ENCODE measurements at regions not wholly inside any gene's neighbourhood (a gene's known extent, or its start where the extent isn't known, plus 50 kb on each side); places are given as distances from the start of the nearest gene placed in this dataset.

DNA sequence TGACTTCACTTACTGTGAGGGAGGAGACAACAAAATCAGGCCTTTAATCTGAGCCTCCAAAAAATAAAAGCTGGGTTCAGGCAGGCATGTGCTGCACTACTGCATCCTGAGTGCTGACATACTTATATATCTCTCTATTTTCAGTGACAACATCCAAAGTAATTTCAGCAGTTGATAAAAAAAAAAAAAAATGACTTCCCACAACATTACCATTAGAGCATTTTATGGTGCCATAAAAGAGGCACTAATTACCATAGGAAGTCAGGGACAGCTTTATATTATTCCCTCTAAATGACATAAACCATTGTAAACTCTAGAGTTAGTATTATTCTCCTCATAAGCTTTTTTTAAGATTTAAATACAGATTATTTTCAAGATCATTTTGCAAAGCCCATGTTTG lies 346.1 kb downstream of the SLCO4C1 start:
- TF ChIP-seq, protein P1, sequence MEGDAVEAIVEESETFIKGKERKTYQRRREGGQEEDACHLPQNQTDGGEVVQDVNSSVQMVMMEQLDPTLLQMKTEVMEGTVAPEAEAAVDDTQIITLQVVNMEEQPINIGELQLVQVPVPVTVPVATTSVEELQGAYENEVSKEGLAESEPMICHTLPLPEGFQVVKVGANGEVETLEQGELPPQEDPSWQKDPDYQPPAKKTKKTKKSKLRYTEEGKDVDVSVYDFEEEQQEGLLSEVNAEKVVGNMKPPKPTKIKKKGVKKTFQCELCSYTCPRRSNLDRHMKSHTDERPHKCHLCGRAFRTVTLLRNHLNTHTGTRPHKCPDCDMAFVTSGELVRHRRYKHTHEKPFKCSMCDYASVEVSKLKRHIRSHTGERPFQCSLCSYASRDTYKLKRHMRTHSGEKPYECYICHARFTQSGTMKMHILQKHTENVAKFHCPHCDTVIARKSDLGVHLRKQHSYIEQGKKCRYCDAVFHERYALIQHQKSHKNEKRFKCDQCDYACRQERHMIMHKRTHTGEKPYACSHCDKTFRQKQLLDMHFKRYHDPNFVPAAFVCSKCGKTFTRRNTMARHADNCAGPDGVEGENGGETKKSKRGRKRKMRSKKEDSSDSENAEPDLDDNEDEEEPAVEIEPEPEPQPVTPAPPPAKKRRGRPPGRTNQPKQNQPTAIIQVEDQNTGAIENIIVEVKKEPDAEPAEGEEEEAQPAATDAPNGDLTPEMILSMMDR (IDR thresholded peaks at IDR 0.05), result no peak
- no peak for TF ChIP-seq POLR2A (IDR thresholded peaks at IDR 0.05)

Data from adrenal gland (tissue), 5 donors.